Activated CD4-positive, alpha-beta T cell treated with anti-CD3 and anti-CD28 coated beads for 48 hours (primary cell): ENCODE measurements at regions not wholly inside any gene's neighbourhood (a gene's known extent, or its start where the extent isn't known, plus 50 kb on each side); places are given as distances from the start of the nearest gene placed in this dataset.

ENCODE experiments used
- DNase-seq: peaks from one replicate; pipeline ENCODE4 v3.0.0-alpha.2; 2020

DNA sequence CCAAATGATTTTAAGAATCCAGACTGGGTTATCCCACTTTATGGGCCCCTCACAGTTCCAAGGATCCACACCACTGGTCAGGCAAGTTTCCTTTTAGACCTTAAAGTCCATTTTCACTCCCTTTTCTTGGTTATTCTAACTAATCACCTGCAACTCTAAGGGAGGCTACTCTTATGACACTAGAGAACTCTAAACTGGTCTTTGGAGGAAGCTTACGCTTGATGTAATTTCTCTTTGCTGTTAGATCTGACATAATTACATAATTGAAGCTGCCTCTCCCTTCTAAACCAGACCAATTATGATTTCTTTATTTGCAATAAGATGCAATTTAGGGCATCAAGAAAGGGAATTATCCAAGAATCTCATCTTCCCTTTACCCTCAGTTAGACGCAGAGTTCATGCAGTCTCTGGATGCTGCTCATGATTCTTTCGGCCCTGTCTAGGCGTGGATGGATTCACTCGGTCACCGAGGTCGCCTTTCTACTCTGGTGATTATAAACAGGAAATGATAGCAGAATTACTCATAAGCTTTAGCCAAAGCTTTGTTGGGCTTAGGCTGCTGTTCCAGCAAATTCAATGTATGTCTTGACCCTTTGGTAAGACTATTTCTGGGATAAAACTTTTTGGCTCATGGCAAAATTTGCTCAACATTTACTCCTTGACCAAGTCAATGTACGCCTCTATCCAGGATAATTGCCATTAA is 130.9 kb upstream of the PRNP start:
- DNase-seq, result no peak

DNA sequence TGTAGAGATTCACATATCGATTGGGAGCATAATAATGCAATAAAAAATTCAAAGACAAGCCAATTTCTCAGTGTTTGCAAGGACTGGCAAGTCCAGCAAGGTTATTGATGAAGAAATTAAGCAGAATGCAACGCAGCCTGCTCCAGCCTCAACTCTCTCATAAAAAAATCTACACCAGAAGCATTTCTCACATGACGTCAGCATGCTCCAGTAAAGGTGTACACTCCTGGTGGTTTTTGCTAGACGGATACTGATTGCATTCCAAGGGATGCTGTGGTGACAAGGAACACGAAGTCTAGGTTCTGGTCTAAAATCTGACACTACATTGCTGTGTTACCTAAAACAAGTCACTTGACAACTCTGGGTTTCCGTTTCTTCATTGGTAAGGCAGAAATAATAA is 131.9 kb upstream of the PRNP start:
- no peak for DNase-seq

DNA sequence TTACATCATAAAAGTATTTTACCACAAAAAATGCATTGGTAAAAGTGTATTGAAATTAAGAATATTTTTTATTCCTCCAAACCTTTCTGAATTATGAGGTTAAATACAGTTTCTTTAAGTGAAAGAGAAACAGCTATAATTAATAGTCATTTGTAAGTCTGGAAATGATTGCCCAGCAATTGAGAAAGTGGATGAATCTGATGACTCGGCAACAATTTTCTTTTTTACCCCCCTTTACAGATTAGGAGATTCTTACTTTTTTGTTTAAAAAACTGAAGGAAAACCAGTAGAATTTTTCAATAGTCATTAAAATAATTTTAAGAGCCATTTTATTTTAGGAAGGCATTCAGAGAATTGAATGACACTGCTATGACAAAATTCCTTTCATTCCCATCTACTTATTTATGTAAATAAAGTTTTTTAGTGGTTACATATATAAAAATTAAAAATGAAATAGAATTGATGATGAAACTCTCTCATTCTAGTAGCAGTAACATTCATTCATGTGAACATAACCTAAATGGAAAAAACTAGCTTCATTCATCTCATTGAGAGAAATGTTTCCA is 134.1 kb upstream of the PRNP start:
- no peak for DNase-seq

DNA sequence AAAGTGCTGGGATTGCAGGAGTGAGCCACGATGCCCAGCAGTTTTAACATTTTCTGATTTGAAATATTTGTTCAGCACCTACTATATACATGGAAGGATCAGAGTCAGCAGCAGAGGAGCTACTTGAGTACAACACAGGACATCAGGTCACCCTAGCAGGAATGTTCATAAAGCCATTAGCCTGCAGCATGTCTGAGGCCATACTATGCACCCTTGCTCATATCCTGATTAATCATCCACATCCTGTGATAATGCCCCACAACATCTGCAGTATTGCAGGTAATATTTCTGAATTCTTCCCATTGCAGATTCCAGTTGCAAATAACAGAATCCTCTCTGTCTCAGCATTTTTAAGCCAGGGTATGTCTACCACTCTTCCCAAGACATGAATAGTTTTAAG is 135.5 kb upstream of the PRNP start:
- no peak for DNase-seq

DNA sequence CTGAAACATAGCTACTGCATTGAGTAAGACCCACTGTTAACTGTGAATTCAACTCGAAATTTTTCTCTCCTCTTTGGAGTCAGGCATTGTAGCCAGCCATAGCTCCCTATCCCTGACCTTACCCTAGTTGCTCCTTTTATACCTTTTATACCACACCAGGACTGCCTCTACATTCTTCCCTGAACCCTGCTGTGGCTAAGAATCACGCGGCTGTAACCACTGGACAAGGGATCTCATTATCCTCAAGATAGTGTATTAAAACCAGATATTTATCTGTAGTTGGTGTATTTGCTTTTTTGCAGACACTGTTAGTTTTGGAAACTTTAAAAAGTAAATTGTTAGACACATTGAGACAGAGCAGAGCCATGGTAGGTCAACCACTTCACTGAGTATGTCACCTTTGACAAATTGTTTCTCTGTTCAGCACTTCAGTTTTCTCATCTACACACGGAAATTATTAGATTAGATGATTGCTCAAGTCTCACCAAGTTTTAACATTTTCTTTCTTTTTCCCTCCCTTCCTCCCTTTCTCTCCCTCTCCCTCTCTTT is 136.5 kb upstream of the PRNP start:
- DNase-seq, result no peak

DNA sequence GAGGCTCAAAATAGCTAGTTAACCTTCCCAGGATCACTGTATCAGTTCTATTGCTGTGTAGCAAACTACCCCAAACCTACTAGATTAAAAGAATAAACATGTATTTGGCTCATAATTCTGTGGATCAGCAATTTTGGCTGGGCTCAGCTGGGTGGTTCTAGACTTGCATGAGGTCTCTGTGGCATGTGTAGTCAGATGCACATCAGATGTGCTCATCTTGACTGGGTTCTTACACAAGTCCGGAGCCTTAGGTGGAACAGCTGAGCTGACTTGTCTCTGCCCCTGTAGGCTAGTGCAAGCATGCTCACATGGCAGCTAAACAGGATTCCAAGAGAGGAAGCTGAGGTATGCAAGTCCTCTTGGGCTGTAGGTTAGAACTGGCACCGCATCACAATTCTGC is 137.7 kb upstream of the PRNP start:
- no peak for DNase-seq

DNA sequence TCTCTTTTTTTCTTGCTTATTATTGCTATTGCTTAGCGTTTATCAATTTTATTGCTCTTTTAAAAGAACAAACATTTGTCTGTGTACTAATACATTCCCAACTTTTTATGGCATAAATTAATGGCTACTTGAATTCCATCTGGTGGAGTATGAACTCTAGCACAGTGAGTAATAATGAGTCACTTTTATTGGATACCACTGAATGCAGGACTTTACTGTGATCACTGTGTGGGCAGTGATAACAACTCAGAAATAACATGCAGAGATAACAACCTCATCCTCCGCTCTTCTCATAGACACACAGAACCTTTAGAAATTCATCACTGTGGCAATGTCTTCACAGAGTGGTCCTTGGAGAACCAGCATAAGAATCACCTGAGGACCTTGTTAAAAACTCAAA is 139.5 kb upstream of the PRNP start:
- DNase-seq, result no peak

DNA sequence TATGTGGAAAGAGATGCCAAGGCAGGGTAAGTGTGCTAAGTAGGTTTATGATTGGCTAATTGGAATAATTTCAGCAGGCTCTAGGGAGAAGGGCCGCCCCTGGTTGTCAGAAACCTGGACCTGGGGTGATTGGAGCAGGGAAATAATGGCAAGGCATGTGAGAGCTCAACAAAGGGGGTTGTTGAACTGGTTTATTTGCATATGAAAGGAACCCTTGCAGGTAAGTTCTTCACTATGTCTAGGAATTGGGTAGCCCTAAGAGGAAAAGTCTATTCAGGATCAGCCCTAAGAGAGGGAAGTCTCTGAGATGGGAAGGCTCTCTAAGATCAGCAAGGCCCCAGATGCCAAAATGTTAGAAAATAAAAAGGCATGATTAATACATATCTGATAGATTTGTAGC is 139.9 kb upstream of the PRNP start:
- no peak for DNase-seq

DNA sequence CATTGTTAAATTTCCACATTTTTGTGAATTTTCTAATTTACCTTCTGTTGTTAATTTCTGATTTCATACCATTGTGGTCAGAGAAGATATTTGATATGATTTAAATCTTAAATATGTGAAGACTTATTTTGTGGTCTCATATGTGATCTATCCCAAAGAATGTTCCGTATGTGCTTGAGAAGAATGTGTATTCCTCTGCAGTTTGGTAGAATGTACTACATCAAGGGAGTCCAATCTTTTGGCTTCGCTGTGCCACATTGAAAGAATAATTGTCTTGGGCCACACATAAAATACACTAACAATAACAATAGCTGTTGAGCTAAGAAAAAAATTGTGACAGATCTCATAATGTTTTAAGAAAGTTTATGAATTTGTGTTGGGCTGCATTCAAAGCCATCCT is 140.7 kb upstream of the PRNP start:
- no peak for DNase-seq

DNA sequence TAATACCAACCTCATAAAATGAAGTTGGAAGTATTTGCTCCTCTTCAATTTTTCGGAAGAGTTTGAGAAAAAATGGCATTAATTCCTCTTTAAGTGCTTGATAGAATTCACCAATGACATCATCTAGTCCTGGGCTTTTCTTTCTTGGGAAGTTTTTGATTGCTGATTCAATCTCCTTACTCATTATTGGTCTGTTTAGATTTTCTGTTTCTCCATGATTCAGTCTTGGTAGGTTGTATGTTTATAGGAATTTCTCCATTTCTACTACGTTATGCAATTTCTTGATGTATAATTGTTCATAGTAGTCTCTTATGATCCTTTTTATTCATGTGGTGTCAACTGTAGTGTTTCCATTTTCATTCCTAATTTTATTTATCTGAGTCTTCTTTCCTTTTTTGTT is 141.5 kb upstream of the PRNP start:
- DNase-seq, result no peak

DNA sequence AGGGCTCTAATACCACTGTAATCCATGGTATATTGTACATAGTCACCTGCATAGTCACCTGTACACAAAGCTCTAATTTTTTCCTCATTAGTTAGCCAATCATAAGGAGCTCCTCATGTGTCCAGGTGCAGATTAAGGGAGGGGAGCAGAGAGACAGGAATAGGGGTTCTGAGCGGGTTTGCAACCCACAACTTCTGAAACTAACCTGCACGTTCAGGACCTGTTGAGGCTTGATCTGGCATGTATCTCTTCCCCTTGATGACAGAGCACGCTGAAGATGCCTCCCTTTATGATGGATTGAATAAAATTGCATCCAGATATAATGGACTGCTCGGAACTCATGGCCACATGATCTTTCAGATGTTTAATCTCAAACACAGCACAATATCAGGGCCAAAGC is 144.0 kb upstream of the PRNP start:
- no peak for DNase-seq

DNA sequence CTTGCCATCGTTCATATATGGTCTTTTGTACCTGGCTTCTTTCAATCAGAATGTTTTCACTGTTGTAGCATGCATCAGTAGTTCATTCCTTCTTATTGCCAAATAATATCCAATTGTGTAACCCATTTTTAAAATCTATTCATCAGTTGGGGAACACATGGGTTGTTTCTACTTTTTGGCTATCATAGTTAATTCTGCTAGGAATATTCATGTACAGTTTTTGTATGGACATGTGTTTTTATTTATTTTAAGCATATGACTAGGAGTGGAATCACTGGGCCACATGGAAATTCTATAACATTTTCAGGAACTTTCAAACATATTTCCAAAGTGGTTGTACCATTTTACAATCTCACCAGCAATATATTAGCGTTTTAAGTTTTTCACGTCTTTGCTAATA is 151.9 kb upstream of the PRNP start:
- DNase-seq, result no peak

DNA sequence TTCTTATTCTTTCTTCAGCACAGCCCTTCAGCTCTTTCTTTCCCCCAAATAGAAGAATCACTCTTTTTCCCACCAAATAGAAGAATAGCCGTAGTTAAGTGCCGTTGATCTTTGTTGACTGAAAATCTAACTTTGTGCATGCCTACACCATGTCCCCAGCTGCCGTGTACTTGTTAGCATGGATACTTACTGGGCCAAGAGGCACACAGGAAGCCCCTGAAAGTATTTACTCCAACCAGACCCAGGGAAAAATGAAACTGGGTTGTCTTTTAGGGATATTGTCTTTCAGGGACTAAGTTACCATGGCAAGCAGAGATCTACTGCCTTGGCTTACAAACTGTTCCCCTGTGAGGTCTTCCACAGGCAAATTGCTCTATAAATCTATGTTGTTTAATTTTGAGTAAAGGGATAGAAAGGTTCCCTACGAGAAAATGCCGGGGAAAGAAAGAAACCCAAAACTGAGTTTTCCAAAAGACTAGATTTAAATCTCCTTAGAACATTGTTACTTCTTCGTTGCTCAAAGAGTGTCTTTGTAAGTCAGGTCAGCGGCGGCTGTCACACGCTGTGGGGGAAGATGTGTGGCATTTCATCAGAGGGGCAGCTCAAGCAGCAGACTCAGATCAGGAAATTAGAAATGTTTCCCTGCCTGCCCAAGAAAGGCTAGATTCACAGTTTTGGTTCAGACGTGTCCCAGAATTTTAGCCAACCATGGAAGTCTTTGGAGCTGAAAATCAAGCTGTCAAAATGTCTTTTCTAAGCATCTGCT is 152.7 kb upstream of the PRNP start:
- DNase-seq, result no peak

DNA sequence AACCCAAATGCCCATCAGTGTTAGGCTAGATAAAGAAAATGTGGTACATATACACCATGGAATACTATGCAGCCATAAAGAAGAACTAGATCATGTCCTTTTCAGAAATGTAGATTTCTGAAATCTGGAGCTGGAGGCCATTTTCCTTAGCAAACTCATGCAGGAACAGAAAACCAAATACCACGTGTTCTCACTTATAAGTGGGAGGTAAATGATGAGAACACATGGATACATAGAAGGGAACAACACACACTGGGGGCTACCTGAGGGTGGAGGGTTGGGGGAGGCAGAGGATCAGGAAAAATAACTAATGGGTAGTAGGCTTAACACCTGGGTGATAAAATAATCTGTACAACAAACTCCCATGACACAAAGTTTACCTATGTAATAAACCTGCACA is 153.5 kb upstream of the PRNP start:
- no peak for DNase-seq

DNA sequence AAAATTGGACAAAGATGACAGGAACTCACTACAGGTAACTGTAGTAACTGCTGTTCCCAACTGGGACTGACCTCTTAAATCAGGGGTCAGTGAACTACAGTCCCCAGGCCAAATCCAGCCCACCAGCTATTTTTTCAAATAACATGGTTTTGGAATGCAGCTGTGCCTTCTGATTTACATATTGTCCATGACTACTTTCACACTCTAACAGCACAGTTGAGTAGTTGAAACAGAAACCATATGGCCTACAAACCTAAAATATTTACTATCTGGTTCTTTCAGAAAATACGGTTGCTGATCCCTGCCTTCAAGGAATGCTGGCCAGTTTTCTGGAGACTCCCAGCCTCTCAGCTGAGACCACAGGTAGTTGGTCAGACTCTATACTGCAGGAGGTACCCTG is 161.5 kb upstream of the PRNP start:
- no peak for DNase-seq

DNA sequence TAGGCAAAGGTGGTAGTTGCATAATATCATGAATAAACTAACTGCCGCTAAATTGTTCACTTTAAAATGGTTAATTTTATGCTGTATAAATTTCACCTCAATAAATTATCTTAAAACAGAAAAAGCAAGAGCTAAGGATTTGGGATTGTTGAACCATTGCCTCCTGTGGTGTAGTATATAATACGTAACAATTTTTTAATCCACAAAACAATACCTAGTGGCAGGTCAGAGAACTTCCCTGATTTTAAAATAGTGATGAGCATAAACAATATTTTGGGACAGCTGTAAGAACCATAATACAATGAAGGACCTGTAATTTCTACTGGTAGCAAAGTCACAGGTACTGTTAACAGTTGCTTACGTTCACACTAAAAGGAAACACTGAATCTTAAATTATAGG is 161.9 kb upstream of the PRNP start:
- no peak for DNase-seq

DNA sequence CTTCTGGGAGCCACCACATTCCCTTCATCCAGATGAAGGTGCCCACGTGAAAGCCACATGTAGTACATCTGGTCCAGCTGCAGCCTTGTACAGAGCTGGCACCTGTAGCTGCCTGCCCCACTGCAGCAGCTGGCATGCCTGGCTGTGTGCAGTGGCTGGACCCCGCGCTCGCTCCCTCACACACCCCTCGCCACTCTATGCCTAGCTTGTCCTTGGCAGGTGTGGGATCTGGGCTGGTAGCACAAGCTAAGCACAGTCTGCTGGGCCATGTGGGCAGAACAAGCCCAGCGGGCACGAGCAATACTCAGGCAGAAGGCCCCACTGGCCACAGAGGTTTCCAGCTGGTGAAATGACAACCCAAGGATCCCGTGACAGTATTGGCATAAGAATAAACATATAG is 163.9 kb upstream of the PRNP start:
- no peak for DNase-seq

DNA sequence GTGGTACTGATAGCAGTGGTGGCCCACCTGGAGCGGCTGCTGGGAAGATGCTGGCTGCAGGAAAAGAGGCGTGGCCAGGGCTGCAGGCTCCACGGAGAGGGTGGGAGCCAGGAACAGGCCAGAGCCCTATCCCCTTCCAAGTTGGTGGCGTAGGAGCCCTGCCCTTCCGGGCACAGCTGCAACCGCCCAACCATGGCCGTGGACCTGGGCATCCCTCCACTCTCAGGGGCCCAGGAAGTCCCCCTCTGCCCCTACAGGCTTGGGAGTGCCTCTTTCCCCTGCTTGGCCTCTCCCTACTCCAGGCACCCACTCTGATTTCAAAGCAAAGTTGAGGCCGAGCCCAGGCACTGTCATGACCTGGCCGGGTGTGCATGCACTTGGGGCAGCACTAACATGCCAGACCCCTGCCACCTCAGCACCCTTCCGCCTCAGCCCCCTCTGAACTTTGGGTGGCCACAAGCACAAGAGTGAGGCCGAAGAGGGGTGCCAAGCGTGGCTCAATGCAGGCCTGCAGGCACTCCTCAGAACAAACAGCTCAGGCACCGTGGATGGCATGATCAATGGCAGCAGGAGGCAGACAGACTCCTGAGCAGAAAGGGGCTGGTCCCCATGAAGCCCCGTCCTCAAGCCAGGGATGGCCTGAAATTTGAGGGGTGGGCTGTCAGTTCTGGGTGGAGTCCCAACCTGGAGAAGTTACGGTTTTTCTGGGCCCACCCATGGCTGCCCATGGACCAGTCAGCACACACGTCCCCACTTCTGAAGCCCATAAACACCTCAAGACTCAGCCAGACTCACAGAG is 164.9 kb upstream of the PRNP start:
- DNase-seq, result no peak

DNA sequence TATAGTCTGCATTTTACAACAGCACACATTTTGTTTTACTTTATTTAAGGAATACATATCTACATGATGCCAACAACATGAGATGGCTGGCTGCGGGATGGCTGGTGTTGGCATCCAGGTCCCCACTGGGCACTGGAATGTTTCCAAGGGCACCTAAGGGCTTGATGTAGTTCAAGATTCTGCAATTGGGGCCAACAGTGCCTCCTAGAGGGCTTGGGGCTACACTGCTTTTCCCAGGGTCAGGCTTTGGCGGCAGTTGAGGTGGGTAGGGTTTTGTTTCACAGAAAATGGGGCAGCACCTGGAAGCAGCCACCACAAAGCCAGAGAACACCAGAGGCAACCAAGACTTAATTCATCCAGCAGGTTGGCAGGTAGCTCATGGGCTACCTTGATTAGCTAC is 166.7 kb upstream of the PRNP start:
- DNase-seq, result peak; percentile 43

DNA sequence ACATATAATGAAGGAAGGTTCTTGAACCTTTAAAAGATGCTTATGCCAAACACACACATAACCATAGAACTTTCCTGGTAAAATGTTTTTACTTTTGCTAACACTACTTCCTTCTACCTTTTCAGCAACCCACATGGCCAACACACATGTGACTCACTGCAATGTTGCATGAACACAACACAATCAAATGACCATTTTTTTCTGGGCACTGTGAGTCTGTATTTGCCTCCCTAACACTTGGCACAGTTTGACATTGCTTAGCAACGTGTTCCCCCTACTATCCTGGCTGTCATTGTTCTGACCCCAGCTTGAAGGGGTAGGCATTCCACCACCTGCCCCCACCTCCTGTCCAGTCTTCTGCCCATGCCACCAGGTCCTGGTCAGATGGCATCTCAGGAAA is 169.4 kb upstream of the PRNP start:
- no peak for DNase-seq

DNA sequence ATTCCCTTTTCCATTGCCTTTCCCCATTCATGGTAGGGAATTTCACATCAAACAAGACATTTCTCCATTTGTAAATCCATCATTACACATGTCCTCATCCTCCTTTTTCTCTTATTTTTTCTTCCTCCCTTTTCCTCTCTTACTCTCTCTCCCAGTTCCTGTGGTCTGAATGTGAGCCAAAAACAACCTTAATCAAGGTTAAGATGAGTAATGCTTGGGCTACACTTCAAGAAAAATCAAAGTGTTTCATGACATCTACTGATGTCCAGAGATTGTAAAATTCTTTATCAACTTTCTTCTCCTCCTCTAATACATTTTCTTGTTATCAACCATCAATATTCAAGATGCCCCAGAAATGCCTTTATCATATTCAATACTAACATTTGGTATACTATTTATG is 172.5 kb upstream of the PRNP start:
- no peak for DNase-seq

DNA sequence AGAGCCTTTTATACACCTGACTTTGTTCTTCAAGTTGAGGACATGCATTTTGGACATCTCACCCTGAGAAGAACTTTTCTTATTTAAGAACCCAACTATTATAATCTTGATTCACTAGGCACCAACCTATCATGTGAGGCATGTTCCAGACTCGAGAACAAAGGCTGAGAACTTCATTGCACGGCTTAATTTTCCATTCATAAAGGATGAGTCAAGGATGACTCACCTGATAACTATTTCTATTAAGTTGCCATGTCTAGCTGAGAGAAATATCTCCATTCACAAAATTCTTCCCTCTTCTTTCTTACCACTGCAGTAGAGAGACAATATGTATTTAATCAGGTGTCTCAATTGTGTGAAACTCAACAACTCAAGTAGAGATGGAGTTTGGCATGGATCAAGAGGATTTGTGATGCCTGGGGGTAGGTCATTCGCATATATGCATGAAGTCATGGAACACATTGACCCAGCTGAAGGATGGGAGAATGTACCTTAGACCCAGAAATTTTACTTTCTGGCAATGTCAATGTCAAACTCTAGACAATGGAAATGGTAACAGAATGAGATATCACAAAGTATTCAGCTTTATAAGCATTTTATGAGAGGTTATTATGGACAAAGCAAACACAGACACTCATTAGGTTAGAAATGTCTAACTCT is 173.2 kb upstream of the PRNP start:
- DNase-seq, result no peak

DNA sequence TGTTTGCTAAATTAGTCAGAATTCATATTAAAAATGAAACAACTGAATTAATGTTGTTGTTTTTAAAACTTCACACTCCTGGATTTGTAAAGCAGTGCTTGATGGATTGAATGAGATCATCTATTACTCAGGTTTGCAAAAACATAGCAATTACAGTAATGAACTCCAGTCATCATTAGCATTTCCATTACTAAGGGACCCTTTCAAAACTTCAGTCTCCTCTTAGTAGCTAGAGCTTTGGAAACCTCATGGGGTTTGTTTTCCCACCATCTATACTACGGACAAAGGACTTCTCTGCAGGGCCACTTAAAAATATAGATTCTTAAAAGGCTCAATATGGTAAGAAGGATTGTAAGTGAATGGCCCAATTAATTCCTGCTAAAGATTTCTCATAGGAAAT is 174.5 kb upstream of the PRNP start:
- no peak for DNase-seq
